Neural progenitor cell (in vitro differentiated cells): ENCODE measurements at regions not wholly inside any gene's neighbourhood (a gene's known extent, or its start where the extent isn't known, plus 50 kb on each side); places are given as distances from the start of the nearest gene placed in this dataset.

Source experiments
- CTCF ChIP-seq: fragments of 200-600 bp; sonication (generic); IDR thresholded peaks from 2 replicates; pipeline ENCODE4 v1.5.1; 2017; ENCODE audit warnings: antibody characterized with exemption, mild to moderate bottlenecking
- EZH2 ChIP-seq: fragments of 200-600 bp; sonication (generic); IDR thresholded peaks from 2 replicates; pipeline ENCODE4 v1.6.1; 2017; ENCODE audit warnings: antibody characterized with exemption, mild to moderate bottlenecking, moderate library complexity
- EZH2phosphoT487 ChIP-seq: fragments of 200-600 bp; sonication (generic); IDR thresholded peaks from 2 replicates; pipeline ENCODE4 v1.6.1; 2017; ENCODE audit warnings: antibody characterized with exemption

- TF ChIP-seq EZH2 (no peak), CTCF (no peak), EZH2phosphoT487 (no peak)
Observed at GRCh38 chr6:169862043-169862891, 110.8 kb downstream of the ERMARD start.
